Breast epithelium (tissue), 4 donors: ENCODE measurements at regions not wholly inside any gene's neighbourhood (a gene's known extent, or its start where the extent isn't known, plus 50 kb on each side); places are given as distances from the start of the nearest gene placed in this dataset.

Experiments used
- DNase-seq, 2 donors: peaks; one replicate each; pipeline ENCODE4 v3.0.0-alpha.2; 2019; ENCODE audit warnings: low spot score in 2 of 2
- H3K27ac ChIP-seq, 2 donors: fragments of 200-600 bp; sonication (generic) in 1 of 2; one replicate each; pipeline ENCODE4 v1.5.1; 2016 to 2019; ENCODE audit warnings: mild to moderate bottlenecking in 1 of 2
- H3K27me3 ChIP-seq, 2 donors: fragments of 200-600 bp; sonication (generic) in 1 of 2; one replicate each; pipeline versions ENCODE4 v1.5.1 to v1.6.0; 2017 to 2019; ENCODE audit warnings: control low read depth in 1 of 2, mild to moderate bottlenecking in 1 of 2
- H3K36me3 ChIP-seq: fragments of 200-600 bp; one replicate; pipeline ENCODE4 v1.5.1; 2019
- H3K4me1 ChIP-seq, 2 donors: fragments of 200-600 bp; sonication (generic); one replicate each; pipeline ENCODE4 v1.5.1; 2016 to 2019; ENCODE audit warnings: control low read depth in 1 of 2
- H3K4me3 ChIP-seq, 3 donors: fragments of 200-600 bp; sonication (generic); 1 replicate in 2 of 3; 2 replicates in 1 of 3; pipeline ENCODE4 v1.5.1; 2016 to 2019; ENCODE audit warnings: mild to moderate bottlenecking in 3 of 3, moderate library complexity in 2 of 3
- H3K9me3 ChIP-seq, 2 donors: fragments of 200-600 bp; sonication (generic) in 1 of 2; one replicate each; pipeline ENCODE4 v1.5.1; 2016 to 2019; ENCODE audit warnings: control low read depth in 1 of 2
- POLR2A ChIP-seq: fragments of 450-650 bp; IDR thresholded peaks from one replicate; pipeline ENCODE4 v1.6.1; 2016; ENCODE audit warnings: antibody characterized with exemption, mild to moderate bottlenecking, moderate library complexity
- POLR2AphosphoS5 ChIP-seq, 3 donors: sonication (generic); formaldehyde crosslinking; IDR thresholded peaks; one replicate each; pipeline ENCODE4 v1.6.1; 2017; ENCODE audit warnings: antibody characterized with exemption in 3 of 3
- intact Hi-C: fragments of 100-400 bp; cut with DNase I; formaldehyde crosslinking; loops from one replicate; pipeline ENCODE4 v1.15.1; 2023; ENCODE audit warnings: low total_unique reads
- TF ChIP-seq, protein P1 (sequence below), 3 donors: fragments of 450-650 bp; IDR thresholded peaks; one replicate each; pipeline ENCODE4 v1.5.1; 2016 to 2017; ENCODE audit warnings: antibody characterized with exemption in 3 of 3, mild to moderate bottlenecking in 3 of 3, moderate library complexity in 3 of 3

DNA sequence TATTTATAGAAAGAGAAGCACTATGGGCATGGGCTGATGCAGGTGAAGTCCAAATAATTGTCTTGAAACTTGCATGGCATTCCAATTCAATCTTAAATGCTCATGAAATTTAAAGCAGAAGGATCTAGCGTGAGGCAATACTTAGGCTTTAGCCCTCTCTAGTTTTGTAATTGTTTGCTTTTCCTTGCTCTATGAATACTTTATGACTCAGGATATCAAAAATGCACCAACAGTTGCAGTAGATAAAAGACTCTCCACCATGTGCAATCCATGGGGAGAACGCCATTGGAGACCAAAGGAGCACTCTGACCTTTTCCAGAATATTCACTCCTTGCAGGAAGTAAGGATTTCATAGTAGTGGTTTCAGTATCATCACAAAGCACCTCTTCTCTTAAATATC lies 436.4 kb downstream of the LRRIQ3 start:
- no peak for DNase-seq
- H3K27ac ChIP-seq, result no peak overlapping the region
- H3K27me3 ChIP-seq, result no peaks in the 10 kb centered on the region
- no peaks in the 10 kb centered on the region for H3K36me3 ChIP-seq
- TF ChIP-seq POLR2AphosphoS5 (IDR thresholded peaks at IDR 0.05) (no peak), POLR2A (no peak)
- TF ChIP-seq, protein P1, sequence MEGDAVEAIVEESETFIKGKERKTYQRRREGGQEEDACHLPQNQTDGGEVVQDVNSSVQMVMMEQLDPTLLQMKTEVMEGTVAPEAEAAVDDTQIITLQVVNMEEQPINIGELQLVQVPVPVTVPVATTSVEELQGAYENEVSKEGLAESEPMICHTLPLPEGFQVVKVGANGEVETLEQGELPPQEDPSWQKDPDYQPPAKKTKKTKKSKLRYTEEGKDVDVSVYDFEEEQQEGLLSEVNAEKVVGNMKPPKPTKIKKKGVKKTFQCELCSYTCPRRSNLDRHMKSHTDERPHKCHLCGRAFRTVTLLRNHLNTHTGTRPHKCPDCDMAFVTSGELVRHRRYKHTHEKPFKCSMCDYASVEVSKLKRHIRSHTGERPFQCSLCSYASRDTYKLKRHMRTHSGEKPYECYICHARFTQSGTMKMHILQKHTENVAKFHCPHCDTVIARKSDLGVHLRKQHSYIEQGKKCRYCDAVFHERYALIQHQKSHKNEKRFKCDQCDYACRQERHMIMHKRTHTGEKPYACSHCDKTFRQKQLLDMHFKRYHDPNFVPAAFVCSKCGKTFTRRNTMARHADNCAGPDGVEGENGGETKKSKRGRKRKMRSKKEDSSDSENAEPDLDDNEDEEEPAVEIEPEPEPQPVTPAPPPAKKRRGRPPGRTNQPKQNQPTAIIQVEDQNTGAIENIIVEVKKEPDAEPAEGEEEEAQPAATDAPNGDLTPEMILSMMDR (IDR thresholded peaks at IDR 0.05), result no peak
- no peaks in the 10 kb centered on the region for H3K9me3 ChIP-seq
- no peak overlapping the region for H3K4me3 ChIP-seq
- intact Hi-C loops, result no loop called here
- H3K4me1 ChIP-seq, result no peaks in the 10 kb centered on the region

DNA sequence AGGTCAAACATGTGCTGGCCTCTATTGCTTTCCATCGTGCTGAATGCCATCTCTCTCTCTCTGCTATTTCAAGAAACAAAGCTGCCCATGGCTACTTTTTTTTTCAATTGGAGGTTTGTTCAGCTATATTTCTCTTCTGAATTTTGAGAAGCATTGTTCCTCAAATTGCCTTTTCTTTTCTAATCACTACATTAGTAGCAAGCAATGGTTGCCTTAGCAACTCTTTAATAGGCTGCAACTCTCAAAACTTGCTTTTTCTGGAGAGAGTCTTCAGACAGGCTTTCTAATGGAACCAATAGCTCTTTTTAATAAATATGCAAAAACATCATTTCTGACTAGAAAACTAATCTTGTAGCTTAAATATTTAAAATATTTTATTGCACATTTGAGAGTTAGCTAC lies 439.0 kb downstream of the LRRIQ3 start:
- no peaks in the 10 kb centered on the region for H3K27me3 ChIP-seq
- H3K4me1 ChIP-seq, result no peaks in the 10 kb centered on the region
- no peak for DNase-seq
- no peak overlapping the region for H3K4me3 ChIP-seq
- no peak overlapping the region for H3K27ac ChIP-seq
- TF ChIP-seq POLR2AphosphoS5 (IDR thresholded peaks at IDR 0.05), result no peak
- no peak for TF ChIP-seq POLR2A
- TF ChIP-seq, protein P1 (IDR thresholded peaks at IDR 0.05), result no peak
- H3K36me3 ChIP-seq, result no peaks in the 10 kb centered on the region
- no peaks in the 10 kb centered on the region for H3K9me3 ChIP-seq
- intact Hi-C loops, result no loop called here

DNA sequence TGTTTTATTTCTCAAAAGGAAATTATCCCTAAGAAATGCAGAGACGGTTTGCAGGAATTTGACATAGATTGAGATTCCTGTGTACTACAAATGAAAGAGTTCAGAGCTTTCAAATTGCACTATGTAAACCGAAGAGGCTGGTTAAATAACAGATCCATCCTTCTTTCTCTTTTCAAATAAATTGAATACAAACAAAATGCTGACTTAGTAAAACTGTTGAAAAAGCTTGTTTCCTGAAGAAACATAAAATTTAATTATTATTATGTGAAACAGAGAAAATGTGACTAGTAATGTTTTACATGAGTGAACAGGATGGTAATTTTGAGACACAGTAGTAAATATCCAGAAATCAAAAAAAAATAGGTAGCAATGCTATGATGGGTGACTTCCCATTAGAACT lies 441.2 kb downstream of the LRRIQ3 start:
- H3K9me3 ChIP-seq, result no peaks in the 10 kb centered on the region
- TF ChIP-seq, protein P1 (IDR thresholded peaks at IDR 0.05), result no peak
- no peak for TF ChIP-seq POLR2AphosphoS5 (IDR thresholded peaks at IDR 0.05)
- TF ChIP-seq POLR2A, result no peak
- DNase-seq, result no peak
- H3K27me3 ChIP-seq, result no peaks in the 10 kb centered on the region
- no peak overlapping the region for H3K4me3 ChIP-seq
- no peak overlapping the region for H3K27ac ChIP-seq
- no peaks in the 10 kb centered on the region for H3K4me1 ChIP-seq
- intact Hi-C loops, result no loop called here
- H3K36me3 ChIP-seq, result no peaks in the 10 kb centered on the region

DNA sequence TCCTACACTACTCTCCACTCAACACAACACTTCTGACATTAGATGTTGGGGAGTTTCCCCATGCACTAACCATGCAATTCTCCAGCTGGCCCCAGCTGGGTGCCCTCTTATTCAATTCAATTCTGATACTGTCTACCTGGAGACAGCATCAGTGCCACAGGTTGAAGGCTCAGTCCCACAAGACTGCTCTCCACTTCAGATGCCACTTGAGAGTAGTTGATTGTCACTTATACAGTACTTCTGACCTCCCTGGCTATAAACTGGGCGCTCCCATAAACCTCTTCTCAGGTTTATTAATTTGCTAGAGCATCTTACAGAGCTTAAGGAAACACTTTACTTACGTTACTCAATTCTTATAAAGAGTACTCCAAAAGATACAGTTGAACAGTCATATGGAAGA lies 442.3 kb downstream of the LRRIQ3 start:
- H3K4me3 ChIP-seq, result no peak overlapping the region
- no peaks in the 10 kb centered on the region for H3K9me3 ChIP-seq
- no peaks in the 10 kb centered on the region for H3K36me3 ChIP-seq
- H3K27me3 ChIP-seq, result no peaks in the 10 kb centered on the region
- no peak for DNase-seq
- no peaks in the 10 kb centered on the region for H3K4me1 ChIP-seq
- intact Hi-C loops, result no loop called here
- H3K27ac ChIP-seq, result no peak overlapping the region
- TF ChIP-seq, protein P1 (IDR thresholded peaks at IDR 0.05), result no peak
- TF ChIP-seq POLR2A (no peak), POLR2AphosphoS5 (IDR thresholded peaks at IDR 0.05) (no peak)

DNA sequence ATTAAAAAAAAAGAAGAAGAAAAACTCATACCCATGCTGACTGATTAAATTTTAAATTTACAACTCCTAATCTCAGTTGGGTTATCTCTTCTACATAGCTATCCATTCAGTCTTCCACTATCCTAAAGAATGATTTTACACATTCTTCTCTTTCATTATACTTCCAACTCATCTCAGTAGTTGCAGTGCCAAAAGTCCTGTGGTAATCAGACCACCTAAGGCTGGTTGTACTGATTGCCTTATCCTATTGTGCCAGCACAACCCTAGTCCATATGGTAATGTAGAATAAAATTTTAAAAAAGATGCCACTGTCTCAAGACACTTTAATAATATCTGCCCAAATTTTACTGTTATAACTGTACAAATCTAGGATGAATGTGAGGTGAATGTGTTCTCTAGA lies 448.0 kb downstream of the LRRIQ3 start:
- no peak for TF ChIP-seq POLR2A
- TF ChIP-seq, protein P1 (IDR thresholded peaks at IDR 0.05), result no peak
- TF ChIP-seq POLR2AphosphoS5 (IDR thresholded peaks at IDR 0.05), result no peak

More for the DNA sequence above, 448.0 kb downstream of the LRRIQ3 start:
- no peaks in the 10 kb centered on the region for H3K27me3 ChIP-seq
- no peak for DNase-seq
- H3K9me3 ChIP-seq, result peaks cover 0 to 11% of the 10 kb centered on the region in 2 donors
- intact Hi-C loops, result no loop called here
- no peak overlapping the region for H3K4me3 ChIP-seq
- no peak overlapping the region for H3K27ac ChIP-seq
- no peaks in the 10 kb centered on the region for H3K4me1 ChIP-seq
- H3K36me3 ChIP-seq, result no peaks in the 10 kb centered on the region
